Lower leg skin (tissue), 3 donors: ENCODE measurements at regions not wholly inside any gene's neighbourhood (a gene's known extent, or its start where the extent isn't known, plus 50 kb on each side); places are given as distances from the start of the nearest gene placed in this dataset.

ENCODE experiments used
- POLR2A ChIP-seq, 2 donors: fragments of 450-650 bp; IDR thresholded peaks; one replicate each; pipeline ENCODE4 v1.6.1; 2016 to 2017; ENCODE audit warnings: antibody characterized with exemption in 2 of 2, mild to moderate bottlenecking in 1 of 2, moderate library complexity in 1 of 2
- TF ChIP-seq, protein P1 (sequence below), 3 donors: fragments of 450-650 bp; IDR thresholded peaks; one replicate each; pipeline ENCODE4 v1.5.1; 2016; ENCODE audit warnings: antibody characterized with exemption in 3 of 3, mild to moderate bottlenecking in 3 of 3, moderate library complexity in 2 of 3

DNA sequence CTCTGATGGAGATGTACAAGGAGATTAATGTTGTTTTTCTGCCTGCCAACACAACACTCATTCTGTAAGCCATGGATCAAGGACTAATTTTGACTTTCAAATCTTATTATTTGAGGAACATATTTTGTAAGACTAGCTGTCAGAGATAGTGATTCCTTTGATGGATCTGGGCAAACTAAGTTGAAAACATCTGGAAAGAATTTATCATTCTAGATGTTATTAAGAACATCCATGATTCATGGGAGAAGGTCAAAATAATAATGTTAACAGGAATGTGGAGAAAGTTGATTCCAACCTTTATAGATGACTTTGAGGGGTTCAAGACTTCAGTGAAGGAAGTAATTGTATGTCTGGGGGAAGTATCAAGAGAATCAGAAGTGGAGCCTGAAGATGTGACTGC is 196.8 kb downstream of the POSTN start:
- TF ChIP-seq, protein P1, sequence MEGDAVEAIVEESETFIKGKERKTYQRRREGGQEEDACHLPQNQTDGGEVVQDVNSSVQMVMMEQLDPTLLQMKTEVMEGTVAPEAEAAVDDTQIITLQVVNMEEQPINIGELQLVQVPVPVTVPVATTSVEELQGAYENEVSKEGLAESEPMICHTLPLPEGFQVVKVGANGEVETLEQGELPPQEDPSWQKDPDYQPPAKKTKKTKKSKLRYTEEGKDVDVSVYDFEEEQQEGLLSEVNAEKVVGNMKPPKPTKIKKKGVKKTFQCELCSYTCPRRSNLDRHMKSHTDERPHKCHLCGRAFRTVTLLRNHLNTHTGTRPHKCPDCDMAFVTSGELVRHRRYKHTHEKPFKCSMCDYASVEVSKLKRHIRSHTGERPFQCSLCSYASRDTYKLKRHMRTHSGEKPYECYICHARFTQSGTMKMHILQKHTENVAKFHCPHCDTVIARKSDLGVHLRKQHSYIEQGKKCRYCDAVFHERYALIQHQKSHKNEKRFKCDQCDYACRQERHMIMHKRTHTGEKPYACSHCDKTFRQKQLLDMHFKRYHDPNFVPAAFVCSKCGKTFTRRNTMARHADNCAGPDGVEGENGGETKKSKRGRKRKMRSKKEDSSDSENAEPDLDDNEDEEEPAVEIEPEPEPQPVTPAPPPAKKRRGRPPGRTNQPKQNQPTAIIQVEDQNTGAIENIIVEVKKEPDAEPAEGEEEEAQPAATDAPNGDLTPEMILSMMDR (IDR thresholded peaks at IDR 0.05): no peak
- TF ChIP-seq POLR2A (IDR thresholded peaks at IDR 0.05): no peak
